SK-N-SH (cell line): ENCODE measurements at regions not wholly inside any gene's neighbourhood (a gene's known extent, or its start where the extent isn't known, plus 50 kb on each side); places are given as distances from the start of the nearest gene placed in this dataset.

Source experiments
- CTCF ChIA-PET: fragments of 300-600, 350-600 bp; formaldehyde crosslinking; extraction: SDS; loops from one replicate; lab custom pipeline; 2021; lab: Yijun Ruan, JAX
- POLR2A ChIA-PET: fragments of 350-600 bp; sonication (Branson Sonifier 250); formaldehyde crosslinking; extraction: SDS; loops from one replicate; lab custom pipeline; 2020; ENCODE audit warnings: antibody characterized with exemption, inconsistent platforms; lab: Yijun Ruan, JAX
- DNase-seq: peaks from one replicate; pipeline ENCODE4 v3.0.0; 2012
- H2AFZ ChIP-seq: fragments of 200-600 bp; sonication (generic); 2 replicates; pipeline ENCODE4 v1.8.1; 2016; ENCODE audit warnings: antibody characterized with exemption, mild to moderate bottlenecking, low read depth
- H3F3A ChIP-seq: fragments of 200-600 bp; sonication (generic); replicated peaks from 2 replicates; pipeline ENCODE3; 2016; ENCODE audit warnings: antibody characterized with exemption, mild to moderate bottlenecking; ENCODE audit not compliant: insufficient read depth
- H3K27ac ChIP-seq, 2 experiments: fragments of 200-500 bp in 1 of 2; fragments of 200-600 bp in 1 of 2; sonication (Bioruptor generic) in 1 of 2; sonication (generic), shearing (Covaris generic) in 1 of 2; 2 replicates each; pipeline versions ENCODE4 v1.5.1 to v1.6.1; 2014 to 2016; ENCODE audit warnings: low read depth in 2 of 2, inconsistent platforms in 1 of 2, low read length in 1 of 2, mild to moderate bottlenecking in 1 of 2, mixed read lengths in 1 of 2
- H3K27me3 ChIP-seq: fragments of 200-600 bp; sonication (generic), shearing (Covaris generic); 2 replicates; pipeline ENCODE4 v1.6.1; 2016; ENCODE audit warnings: mixed run types; ENCODE audit not compliant: insufficient read depth
- H3K36me3 ChIP-seq, 2 experiments: fragments of 200-500 bp in 1 of 2; fragments of 200-600 bp in 1 of 2; sonication (Bioruptor generic) in 1 of 2; sonication (generic) in 1 of 2; replicated peaks in 1 of 2; 2 replicates each; pipeline versions ENCODE3 to v1.5.1; 2014 to 2016; ENCODE audit warnings: low read length in 1 of 2, mild to moderate bottlenecking in 1 of 2; ENCODE audit not compliant: insufficient read depth in 2 of 2, control insufficient read depth in 1 of 2
- H3K4me1 ChIP-seq, 2 experiments: fragments of 200-500 bp in 1 of 2; fragments of 200-600 bp in 1 of 2; sonication (Bioruptor generic) in 1 of 2; sonication (generic), shearing (Covaris generic) in 1 of 2; 2 replicates each; pipeline versions ENCODE4 v1.5.1 to v1.6.1; 2014 to 2016; ENCODE audit warnings: low read depth in 1 of 2, low read length in 1 of 2, mixed run types in 1 of 2; ENCODE audit not compliant: insufficient read depth in 2 of 2, control insufficient read depth in 1 of 2
- H3K4me2 ChIP-seq: fragments of 200-600 bp; sonication (generic), shearing (Covaris generic); 2 replicates; pipeline ENCODE4 v1.6.1; 2017; ENCODE audit warnings: mixed run types
- H3K4me3 ChIP-seq, 2 experiments: fragments of 200-500 bp in 1 of 2; fragments of 200-600 bp in 1 of 2; sonication (Bioruptor generic) in 1 of 2; sonication (generic), shearing (Covaris generic) in 1 of 2; 2 replicates each; pipeline versions ENCODE4 v1.5.1 to v1.8.1; 2014 to 2016; ENCODE audit warnings: low read depth in 2 of 2, inconsistent platforms in 1 of 2, low read length in 1 of 2, mild to moderate bottlenecking in 1 of 2, mixed read lengths in 1 of 2, moderate library complexity in 1 of 2
- H3K79me2 ChIP-seq: fragments of 200-600 bp; sonication (generic); 2 replicates; pipeline ENCODE4 v1.8.1; 2017; ENCODE audit warnings: mild to moderate bottlenecking; ENCODE audit not compliant: insufficient read depth
- H3K9ac ChIP-seq: fragments of 200-600 bp; sonication (generic); 2 replicates; pipeline ENCODE4 v1.6.1; 2017; ENCODE audit warnings: mixed run types
- H3K9me2 ChIP-seq: fragments of 200-600 bp; sonication (generic); 2 replicates; pipeline ENCODE4 v1.6.1; 2017; ENCODE audit warnings: mixed run types
- H3K9me3 ChIP-seq: fragments of 200-600 bp; sonication (generic); 2 replicates; pipeline ENCODE4 v1.6.1; 2017; ENCODE audit warnings: mixed run types, mild to moderate bottlenecking, moderate library complexity
- H4K20me1 ChIP-seq: fragments of 200-600 bp; sonication (generic); 2 replicates; pipeline ENCODE4 v1.6.1; 2017; ENCODE audit warnings: mild to moderate bottlenecking, mixed run types; ENCODE audit not compliant: insufficient read depth
- ELF1 ChIP-seq: IDR thresholded peaks from 2 replicates; pipeline ENCODE4 v1.4.0; 2012
- EZH2phosphoT487 ChIP-seq: fragments of 200-600 bp; sonication (generic); IDR thresholded peaks from 2 replicates; pipeline ENCODE4 v1.6.1; 2017; ENCODE audit warnings: low read depth, mixed run types, mild to moderate bottlenecking, antibody characterized with exemption, moderate library complexity, borderline replicate concordance
- FOSL2 ChIP-seq: IDR thresholded peaks from 2 replicates; pipeline ENCODE4 v1.4.0; 2012; ENCODE audit warnings: low read depth, mild to moderate bottlenecking, moderate library complexity, borderline replicate concordance
- FOXJ3 ChIP-seq: sonication (generic); formaldehyde crosslinking; IDR thresholded peaks from 2 replicates; pipeline ENCODE4 v1.5.1; 2020; ENCODE audit warnings: mild to moderate bottlenecking, missing genetic modification reagents
- GATA2 ChIP-seq: sonication (generic); formaldehyde crosslinking; IDR thresholded peaks from 2 replicates; pipeline ENCODE4 v1.5.0; 2020; ENCODE audit warnings: mild to moderate bottlenecking, missing genetic modification reagents
- JUND ChIP-seq: IDR thresholded peaks from 2 replicates; pipeline ENCODE4 v1.4.0; 2012
- MEF2A ChIP-seq: IDR thresholded peaks from 2 replicates; pipeline ENCODE4 v1.4.0; 2012; ENCODE audit warnings: low read depth, borderline replicate concordance
- MXI1 ChIP-seq: IDR thresholded peaks from 2 replicates; pipeline ENCODE4 v1.6.1; 2012; ENCODE audit warnings: mild to moderate bottlenecking, low read depth, low read length, improper control_type of control experiment
- NRF1 ChIP-seq: IDR thresholded peaks from 2 replicates; pipeline ENCODE4 v1.6.1; 2012; ENCODE audit warnings: low read depth, mild to moderate bottlenecking, low read length
- RAD21 ChIP-seq: IDR thresholded peaks from 2 replicates; pipeline ENCODE4 v1.6.1; 2012; ENCODE audit warnings: mild to moderate bottlenecking, low read length
- RCOR1 ChIP-seq: fragments of 150-350 bp; IDR thresholded peaks from 2 replicates; pipeline ENCODE4 v1.6.1; 2017; ENCODE audit warnings: antibody characterized with exemption, low read length
- TCF12 ChIP-seq: IDR thresholded peaks from 2 replicates; pipeline ENCODE4 v1.4.0; 2012
- TEAD4 ChIP-seq: IDR thresholded peaks from 2 replicates; pipeline ENCODE4 v1.4.0; 2012; ENCODE audit warnings: mild to moderate bottlenecking, borderline replicate concordance; ENCODE audit not compliant: insufficient read depth
- YY1 ChIP-seq: IDR thresholded peaks from 2 replicates; pipeline ENCODE4 v1.4.0; 2012; ENCODE audit warnings: low read depth, mild to moderate bottlenecking
- WGBS: methylation state at CpG from one replicate; pipeline ENCODE4 v1.1.6; 2017; ENCODE audit warnings: low lambda C conversion rate; 5-methylcytosine and 5-hydroxymethylcytosine counted together
- TF ChIP-seq, protein P1 (sequence below): fragments of 200-600 bp; sonication (generic); IDR thresholded peaks from 2 replicates; pipeline ENCODE4 v1.6.1; 2017; ENCODE audit warnings: antibody characterized with exemption, mild to moderate bottlenecking, moderate library complexity

DNA sequence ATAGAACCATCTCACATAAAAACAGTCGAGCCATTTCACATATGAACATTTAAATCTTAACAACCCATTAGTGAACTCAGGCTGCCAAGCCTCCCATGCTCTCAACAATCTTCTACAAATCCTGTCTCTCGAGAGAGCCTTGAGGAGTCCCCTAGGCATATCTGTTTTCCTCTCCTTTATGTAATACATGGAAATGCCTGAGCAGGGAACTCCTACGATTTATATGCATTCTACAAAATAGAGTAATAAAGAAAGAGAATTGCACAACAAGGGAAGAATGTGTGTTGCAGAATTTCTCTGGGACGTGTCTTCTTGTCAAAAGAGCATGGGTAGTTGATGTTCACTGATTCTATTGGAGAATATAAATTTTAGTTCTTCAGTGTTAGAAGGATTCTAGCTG is 101.8 kb upstream of the VCX2 start:
- no peak overlapping the region for H2AFZ ChIP-seq
- H3K9me3 ChIP-seq = no peaks in the 10 kb centered on the region; the same call in 1 of the 2 replicates
- H3F3A ChIP-seq = no peaks in the 10 kb centered on the region
- TF ChIP-seq JUND (no peak), RAD21 (no peak), EZH2phosphoT487 (no peak), FOXJ3 (CRISPR knock-in tag) (no peak), ELF1 (no peak), NRF1 (no peak), TEAD4 (no peak), GATA2 (no peak), MEF2A (no peak), TCF12 (no peak), YY1 (no peak), MXI1 (no peak), FOSL2 (no peak), RCOR1 (no peak)
- TF ChIP-seq, protein P1, sequence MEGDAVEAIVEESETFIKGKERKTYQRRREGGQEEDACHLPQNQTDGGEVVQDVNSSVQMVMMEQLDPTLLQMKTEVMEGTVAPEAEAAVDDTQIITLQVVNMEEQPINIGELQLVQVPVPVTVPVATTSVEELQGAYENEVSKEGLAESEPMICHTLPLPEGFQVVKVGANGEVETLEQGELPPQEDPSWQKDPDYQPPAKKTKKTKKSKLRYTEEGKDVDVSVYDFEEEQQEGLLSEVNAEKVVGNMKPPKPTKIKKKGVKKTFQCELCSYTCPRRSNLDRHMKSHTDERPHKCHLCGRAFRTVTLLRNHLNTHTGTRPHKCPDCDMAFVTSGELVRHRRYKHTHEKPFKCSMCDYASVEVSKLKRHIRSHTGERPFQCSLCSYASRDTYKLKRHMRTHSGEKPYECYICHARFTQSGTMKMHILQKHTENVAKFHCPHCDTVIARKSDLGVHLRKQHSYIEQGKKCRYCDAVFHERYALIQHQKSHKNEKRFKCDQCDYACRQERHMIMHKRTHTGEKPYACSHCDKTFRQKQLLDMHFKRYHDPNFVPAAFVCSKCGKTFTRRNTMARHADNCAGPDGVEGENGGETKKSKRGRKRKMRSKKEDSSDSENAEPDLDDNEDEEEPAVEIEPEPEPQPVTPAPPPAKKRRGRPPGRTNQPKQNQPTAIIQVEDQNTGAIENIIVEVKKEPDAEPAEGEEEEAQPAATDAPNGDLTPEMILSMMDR = no peak
- no peaks in the 10 kb centered on the region for H3K79me2 ChIP-seq
- H3K36me3 ChIP-seq = no peaks in the 10 kb centered on the region
- H3K9me2 ChIP-seq = no peaks in the 10 kb centered on the region
- H3K27ac ChIP-seq = no peak overlapping the region
- no peak overlapping the region for H3K9ac ChIP-seq
- no peak overlapping the region for H3K4me2 ChIP-seq
- ChIA-PET CTCF (no interaction called here), POLR2A (no interaction called here)
- H3K4me3 ChIP-seq = no peak overlapping the region
- no peaks in the 10 kb centered on the region for H4K20me1 ChIP-seq
- WGBS = 10% methylated on average over 4 of the region's 4 CpGs
- no peaks in the 10 kb centered on the region for H3K27me3 ChIP-seq
- H3K4me1 ChIP-seq = no peaks in the 10 kb centered on the region
- no peak for DNase-seq

DNA sequence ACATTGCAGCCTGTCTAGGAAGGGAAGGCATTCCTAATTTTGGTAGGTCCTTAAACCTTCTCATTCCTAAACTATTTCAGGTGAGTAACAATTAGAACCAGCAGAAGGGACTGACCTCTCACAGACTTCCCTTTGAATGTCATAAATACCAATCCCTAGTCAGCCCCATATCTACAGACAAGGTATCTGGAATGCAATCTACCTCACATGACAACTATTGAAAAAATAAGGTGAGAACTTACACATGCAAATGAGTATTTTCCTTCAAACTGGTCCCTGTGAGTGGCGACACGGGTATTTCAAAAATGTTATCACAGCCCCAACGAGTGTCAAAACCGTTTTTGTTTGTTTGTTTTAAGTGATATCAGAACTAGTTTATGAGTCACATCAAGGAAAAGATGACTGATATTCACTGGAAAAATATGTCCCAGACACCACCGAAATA is 102.4 kb upstream of the VCX2 start:
- Histone ChIP-seq H3K27ac (no peak overlapping the region), H3F3A (no peaks in the 10 kb centered on the region), H3K4me3 (no peak overlapping the region), H3K79me2 (no peaks in the 10 kb centered on the region), H3K9ac (no peak overlapping the region), H3K9me2 (no peaks in the 10 kb centered on the region), H3K4me2 (no peak overlapping the region), H3K4me1 (no peaks in the 10 kb centered on the region), H3K9me3 (no peaks in the 10 kb centered on the region; the same call in 1 of the 2 replicates), H3K27me3 (no peaks in the 10 kb centered on the region), H4K20me1 (no peaks in the 10 kb centered on the region), H2AFZ (no peak overlapping the region), H3K36me3 (no peaks in the 10 kb centered on the region)
- TF ChIP-seq ELF1 (no peak), TEAD4 (no peak), MEF2A (no peak)
- 13% methylated on average over 5 of the region's 5 CpGs for WGBS
- CTCF ChIA-PET = no interaction called here
- POLR2A ChIA-PET = no interaction called here
- no peak for DNase-seq
